Sigmoid colon (tissue), 4 donors: ENCODE measurements at regions not wholly inside any gene's neighbourhood (a gene's known extent, or its start where the extent isn't known, plus 50 kb on each side); places are given as distances from the start of the nearest gene placed in this dataset.

Experiments used
- CTCF ChIP-seq, 4 experiments: fragments of 450-650 bp in 3 of 4; fragments of 200-600 bp in 1 of 4; IDR thresholded peaks; one replicate each; pipeline ENCODE4 v1.5.1; 2016 to 2019; ENCODE audit warnings: antibody characterized with exemption in 4 of 4, mild to moderate bottlenecking in 3 of 4, moderate library complexity in 2 of 4
- POLR2A ChIP-seq, 2 donors: fragments of 450-650 bp; IDR thresholded peaks; one replicate each; pipeline ENCODE4 v1.6.1; 2016; ENCODE audit warnings: antibody characterized with exemption in 2 of 2, mild to moderate bottlenecking in 2 of 2, moderate library complexity in 2 of 2
- POLR2AphosphoS5 ChIP-seq, 4 donors: sonication (generic); formaldehyde crosslinking; IDR thresholded peaks; one replicate each; pipeline ENCODE4 v1.6.1; 2017; ENCODE audit warnings: antibody characterized with exemption in 4 of 4

- no peak for TF ChIP-seq CTCF (IDR thresholded peaks at IDR 0.05)
- TF ChIP-seq POLR2A (IDR thresholded peaks at IDR 0.05): no peak
- no peak for TF ChIP-seq POLR2AphosphoS5 (IDR thresholded peaks at IDR 0.05)
These were observed 69.4 kb downstream of the GRIN2B start for GRCh38 chr12:13911756-13912554.
